ENCODE measurements at regions not wholly inside any gene's neighbourhood (a gene's known extent, or its start where the extent isn't known, plus 50 kb on each side); places are given as distances from the start of the nearest gene placed in this dataset.

DNA sequence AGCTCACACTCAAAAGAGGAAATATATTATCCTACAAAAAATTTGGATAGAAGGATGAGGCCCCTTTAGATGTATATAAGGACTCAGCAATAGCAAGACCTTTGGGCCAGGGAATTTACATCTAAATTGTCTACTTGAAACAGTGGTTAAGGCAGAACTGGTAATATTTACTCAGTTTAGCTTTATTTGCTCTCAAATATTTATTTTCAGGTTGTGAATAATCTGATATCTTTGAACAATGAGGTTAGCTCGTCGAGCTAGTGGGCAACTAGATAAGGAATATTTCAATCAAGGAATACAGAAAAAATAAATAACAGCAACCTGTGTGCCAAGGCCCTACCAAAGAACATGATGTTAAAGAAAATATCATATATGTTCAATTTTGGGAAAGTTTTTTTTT lies 966.3 kb downstream of the DTWD2 start:
- DNase-seq = no peak

DNA sequence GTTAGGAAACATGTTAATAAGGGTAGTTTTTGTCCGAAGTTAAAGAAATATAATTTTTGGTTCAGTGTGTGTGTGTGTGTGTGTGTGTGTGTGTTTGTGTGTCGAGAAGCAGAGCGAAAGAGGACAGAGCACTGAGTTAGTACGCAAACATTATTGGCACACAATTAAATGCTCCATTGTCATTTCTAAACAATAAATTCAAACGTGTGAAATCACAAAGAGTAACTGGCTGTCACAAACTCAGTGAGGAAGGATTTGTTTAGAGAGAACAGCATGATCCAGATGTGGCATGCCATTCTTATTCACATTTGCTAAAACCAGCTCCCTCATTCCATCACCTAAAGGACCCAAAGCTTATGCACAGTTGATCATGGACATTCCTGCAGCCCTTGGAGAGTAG lies 970.8 kb downstream of the DTWD2 start:
- no peak for DNase-seq

DNA sequence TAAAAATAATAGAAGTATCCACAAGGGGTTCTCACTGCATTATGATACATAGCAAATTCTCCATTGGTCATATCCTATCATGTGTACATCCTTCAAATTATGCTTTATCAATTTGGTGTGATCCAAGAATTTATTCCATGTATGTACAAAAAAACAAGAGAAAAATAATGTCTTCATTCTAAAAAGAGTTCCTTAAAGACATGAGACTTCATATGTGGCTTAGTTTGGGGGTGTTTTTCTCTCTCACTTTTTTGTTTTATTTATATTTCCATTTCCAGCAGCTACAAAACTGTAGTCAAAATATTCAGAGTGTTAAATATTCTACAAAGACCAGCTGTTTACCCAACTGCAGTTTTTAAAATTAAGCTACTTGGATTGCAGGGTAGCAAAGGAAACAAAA lies 972.0 kb downstream of the DTWD2 start:
- no peak for DNase-seq

DNA sequence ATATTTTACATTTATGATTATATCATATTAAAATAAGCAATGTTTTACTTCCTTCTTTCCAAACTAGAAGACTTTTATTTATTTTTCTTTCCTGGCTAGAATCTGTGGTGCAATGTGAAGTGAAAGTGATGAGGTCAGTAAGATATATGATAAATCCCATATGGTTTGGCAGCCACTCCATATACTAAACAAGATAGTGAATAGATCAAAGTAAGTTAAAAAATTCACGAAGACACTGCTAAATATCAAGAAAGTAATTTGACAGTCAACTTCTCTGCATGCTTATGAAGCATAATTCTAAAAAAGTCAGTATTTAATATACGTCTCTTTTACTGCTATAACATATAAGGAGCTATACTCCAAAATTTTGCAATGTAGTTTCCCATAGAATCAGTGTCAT lies 972.8 kb downstream of the DTWD2 start:
- no peak for DNase-seq

DNA sequence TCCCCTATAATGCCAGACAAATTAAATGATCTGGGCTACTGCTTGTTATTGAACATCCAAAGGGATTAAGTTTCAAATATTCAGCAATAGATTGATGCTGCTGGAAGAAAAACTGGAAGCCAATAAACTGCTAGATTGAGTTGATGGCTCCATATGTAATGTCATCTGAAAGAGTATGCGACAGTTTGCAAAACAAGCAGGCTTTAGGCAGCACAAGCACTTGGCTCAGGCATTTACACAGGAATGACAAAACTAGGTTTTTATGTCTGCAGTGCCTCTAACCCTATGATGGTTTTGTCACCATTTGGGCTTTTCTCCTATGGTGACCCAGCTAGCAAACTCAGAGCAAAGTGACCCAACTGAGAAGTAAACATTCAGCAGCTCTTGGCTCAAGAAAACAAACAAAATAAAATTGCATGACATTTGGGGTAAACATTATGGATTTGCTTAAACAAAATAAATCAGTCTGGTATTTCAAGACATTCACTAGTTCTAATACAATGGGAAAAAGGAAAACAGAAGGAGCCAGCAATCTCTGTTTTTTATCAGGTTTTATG lies 978.5 kb downstream of the DTWD2 start:
- no peak for DNase-seq

DNA sequence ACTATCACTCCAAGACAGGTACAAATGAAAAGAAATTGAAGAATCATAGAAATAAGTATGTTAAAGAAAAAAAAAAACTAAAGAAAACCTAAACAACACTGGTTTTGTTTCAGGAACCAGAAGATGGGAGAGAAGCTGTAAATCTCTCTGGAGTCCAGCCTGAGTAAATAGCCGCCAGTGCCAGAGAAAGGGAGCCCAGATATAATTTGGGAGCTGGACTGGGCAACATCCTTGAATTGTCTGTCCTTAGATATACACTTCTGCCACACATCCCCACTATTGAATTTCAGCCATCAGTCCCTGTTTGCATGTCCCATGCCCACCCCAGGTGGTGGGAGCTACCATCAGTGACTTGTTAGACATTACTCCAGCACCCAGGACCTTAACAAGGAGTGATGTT lies 979.6 kb downstream of the DTWD2 start:
- no peak for DNase-seq

DNA sequence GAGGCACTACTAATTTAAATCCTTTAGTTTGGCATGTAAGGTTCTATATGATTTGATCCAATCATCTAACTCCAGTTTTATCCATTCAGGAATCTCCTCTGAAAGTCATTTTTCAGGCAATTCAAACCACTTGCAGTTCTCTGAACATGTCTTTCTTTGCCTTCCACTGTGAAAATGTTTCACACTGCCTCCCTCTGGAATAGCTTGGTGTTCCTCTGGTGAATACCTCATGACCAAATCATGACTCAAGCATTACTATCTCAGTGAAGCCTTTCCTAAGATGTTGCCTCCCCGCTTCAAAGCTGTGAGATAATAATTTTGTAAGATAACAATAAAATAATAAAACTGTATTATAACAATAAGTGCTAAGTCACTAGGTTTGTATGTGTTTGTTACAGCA lies 981.1 kb downstream of the DTWD2 start:
- no peak for DNase-seq

DNA sequence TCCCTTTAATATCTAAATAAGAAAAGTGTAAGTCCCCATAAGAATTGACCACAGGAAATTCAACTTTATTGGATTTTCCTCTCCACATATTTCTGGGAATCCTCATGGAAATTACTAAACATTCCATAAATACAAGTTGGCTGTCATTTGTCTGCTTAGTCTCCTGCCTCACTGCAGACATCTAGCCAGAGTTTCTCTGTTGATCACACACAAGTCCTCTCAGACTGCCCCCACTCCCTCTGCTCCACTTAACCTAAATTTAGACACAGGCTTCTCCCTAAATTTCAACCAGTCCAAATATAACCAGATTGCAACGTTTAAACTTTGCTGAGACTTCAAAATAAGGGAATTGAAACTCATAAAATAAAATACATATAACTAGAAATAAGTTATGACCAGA lies 982.1 kb downstream of the DTWD2 start:
- DNase-seq = no peak

DNA sequence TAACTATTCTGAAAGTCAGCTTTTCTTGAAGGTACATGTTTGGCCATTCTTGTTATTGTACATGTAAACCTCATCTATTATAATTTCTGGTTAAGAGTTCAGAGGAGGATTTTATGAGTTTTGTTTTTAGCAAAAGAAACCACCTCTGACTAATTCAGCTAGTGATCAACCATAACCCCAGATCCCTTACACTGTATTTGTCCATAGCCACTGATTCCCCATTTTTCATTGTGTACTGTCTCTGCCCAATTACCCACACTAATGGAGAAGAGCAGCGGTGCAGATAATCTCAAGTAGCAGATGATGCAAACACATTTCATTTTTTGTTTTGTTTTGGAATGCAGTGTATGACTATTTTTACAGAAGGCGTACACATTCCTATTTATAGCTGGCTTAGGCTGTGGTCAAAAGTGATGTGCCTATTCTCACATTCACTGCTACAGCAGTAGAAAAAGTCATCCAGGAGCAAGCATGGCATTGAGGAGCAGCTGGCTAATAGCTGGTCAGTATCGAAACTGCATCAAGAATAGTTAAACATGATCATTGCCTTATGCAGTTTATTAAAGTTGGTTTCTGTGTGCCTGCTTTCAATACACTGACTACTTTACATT lies 988.3 kb downstream of the DTWD2 start:
- DNase-seq = no peak

DNA sequence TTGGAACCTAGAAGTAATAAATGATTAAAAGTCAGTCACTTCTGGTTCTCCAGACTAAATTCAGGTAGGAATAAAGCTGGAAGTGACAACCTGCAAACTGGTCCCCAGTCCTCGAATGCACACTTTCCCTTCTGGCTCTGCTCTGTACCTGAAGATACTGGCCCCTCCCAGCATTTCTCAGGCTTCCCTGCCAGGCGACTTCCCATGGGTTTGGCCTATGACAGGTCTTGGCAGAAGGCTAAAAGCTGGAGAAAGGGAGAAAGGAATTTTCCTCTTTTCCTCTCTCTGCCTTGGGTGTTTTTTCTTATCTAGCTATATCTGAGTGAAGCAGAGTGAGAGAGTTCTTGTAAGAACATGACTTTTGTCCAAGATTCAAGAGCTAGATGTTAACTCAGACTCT lies 1005.7 kb downstream of the DTWD2 start:
- no peak for DNase-seq

DNA sequence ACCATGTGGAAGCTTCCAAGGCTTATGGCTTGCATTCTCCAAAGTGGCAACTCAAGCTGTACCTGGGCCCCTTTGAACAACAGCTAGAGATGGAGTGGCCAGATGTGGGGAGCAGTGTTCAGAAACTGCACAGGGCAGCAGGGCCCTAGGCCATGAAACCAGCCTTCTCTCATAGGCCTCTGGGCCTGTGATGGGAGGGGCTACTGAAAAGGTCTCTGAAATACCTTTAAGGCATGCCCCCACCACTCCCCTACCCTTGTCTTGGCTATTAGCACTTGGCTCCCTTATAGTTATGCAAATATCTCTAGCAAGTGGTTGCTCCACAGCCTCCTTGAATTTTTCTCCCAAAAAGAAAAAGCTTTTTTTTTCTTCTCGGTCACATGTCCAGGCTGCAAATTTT lies 1014.6 kb downstream of the DTWD2 start:
- DNase-seq = no peak

DNA sequence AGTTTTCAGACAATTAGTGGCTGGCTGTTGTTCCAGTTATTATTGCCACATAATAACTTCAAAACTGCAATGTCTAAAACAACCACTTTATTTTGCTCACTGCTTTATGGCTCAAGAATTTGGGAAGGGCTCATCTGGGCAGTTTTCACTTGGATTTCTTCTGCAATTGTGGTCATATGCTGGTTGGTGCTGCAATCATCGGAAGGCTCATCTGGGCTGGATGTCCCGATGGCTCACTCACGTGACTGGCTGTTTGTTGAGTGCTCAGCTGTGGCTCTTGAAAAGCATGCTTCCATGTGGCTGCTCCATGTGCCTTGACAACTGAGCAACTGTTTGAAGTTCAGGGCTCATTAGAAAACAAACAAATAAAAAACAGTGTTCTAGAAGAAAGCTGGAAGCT lies 1032.5 kb downstream of the DTWD2 start:
- DNase-seq = no peak

DNA sequence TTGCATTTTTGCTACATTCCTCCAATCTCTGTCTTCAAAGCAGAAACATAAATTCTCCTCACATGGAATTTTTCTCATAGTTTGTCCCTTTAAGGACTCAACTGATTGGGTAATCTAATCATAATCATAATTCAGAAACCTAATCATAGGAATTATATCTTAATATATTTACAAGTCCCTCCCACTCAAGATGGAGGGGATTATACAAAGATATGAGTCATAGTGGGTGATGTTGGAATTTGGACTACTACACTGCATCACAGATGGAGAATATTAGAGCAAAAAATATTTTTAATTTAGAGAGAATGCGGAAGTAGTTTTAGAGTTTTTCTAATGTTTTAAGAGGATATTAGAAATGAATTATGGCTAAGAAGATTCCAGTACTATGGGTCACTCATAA lies 1034.0 kb downstream of the DTWD2 start:
- no peak for DNase-seq

DNA sequence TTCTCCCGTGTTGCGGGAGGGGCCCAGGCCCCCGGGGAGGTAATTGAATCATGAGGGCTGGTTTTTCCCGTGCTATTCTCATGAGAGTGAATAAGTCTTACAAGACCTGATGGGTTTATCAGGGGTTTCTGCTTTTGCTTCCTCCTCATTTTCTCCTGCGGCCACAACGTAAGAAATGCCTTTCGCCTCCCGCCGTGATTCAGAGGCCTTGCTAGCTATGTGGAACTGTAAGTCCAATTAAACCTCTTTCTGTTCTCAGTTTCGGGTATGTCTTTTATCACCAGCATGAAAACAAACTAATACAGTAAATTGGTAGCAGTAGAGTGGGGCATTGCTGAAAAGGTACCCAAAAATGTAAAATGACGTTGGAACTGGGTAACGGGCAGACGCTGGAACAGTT lies 1035.1 kb downstream of the DTWD2 start:
- no peak for DNase-seq

DNA sequence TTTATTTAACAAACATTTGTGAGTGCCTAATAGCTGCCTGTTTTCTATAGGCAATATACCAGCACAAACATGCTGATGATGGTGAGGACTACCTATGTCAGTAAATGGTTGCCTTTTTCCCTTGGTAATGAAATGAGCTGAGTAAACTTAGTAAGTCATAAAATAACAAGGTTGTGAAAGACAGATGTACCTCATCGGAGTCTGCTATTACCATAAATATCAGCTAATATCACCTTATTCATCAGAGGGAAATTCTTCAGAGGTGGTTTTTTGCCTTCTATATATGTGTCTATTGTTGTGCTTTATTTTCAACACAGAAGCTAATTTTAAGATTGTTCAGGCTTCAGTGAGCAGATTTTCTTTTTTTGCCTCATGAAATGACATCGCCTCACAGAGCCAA lies 1040.5 kb downstream of the DTWD2 start:
- no peak for DNase-seq

DNA sequence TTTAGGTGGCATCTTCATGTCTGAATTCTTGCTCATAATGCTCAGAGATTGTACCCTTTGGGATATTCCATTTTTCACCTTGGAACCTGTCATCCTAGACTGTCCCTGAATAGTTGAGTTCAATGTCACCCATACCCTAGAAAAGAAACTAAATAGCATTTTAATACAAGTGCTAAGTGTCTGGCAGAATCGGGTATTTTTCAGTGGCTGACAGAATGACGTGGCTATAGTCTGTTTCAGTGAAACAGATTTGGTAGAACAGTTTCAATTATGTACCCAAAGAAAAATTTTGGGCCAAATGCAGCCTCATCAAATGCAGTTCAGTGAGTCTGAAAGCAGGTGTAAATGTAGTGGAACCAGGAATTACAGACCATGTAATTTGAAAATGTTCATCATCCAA lies 1041.2 kb downstream of the DTWD2 start:
- DNase-seq = no peak

DNA sequence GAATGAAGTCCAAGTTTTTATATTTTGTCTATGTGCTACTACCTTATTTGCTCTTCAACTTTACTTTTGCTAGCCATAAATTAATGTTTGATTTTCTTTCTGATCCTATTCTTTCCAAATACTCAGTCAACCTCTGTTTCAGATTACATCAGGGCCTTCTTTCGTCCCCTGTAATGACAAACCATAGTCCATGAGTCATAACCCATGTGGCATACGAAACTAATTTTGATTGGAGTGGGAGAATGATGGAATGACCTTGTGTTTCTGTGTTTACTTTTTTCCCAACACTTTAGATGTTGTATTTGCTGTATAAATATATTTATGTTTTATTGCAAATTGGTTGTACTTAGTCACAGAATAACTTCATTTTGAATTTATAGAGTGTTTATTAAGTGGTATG lies 1043.1 kb downstream of the DTWD2 start:
- no peak for DNase-seq

DNA sequence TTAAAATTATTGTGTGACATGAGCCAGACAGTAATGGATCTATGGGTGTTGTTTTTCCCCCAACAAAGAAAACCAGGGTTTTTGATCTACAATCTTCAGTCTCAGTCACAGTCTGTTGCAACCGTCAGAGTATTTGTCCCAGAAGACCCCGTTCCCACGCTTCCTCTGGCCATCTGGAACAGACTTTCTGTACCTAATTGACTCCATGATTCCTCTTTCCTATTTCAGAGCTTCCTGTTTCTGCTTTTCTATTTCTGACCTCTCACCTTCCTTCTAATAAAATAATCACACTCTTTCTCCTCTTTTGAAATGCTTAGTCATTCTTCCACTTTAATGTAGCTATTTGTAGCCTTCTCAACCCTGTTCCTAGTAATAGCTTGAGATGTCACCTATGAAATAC lies 1044.8 kb downstream of the DTWD2 start:
- no peak for DNase-seq

DNA sequence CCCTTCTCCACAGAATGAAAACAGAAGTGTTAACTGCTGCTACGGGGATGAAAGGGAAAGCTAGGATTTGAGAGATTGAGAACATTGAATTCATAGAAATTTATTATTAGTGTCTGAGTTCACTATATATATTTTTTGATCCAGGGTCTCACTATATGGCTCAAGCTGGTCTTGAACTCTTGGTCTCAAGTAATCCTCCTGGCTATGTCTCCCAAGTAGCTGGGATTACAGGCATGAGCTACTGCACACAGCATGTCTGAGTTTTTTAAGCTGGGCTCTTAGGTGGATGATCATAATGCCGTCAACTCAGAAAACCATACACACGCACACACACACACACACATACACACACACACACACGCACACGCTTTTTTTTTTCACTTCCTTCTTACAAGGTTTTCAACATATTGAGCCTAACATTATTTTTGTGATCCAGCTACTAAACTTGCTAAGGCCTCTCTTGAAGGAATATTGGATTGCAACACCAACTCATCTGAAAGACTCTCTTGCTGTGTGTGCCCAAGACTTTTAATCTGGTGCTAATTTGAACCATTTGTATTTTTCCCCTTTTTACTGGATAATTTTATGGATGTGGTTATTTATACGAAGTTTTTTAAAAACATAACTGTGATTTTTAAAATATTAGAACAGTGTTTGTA lies 1045.4 kb downstream of the DTWD2 start:
- DNase-seq = no peak

DNA sequence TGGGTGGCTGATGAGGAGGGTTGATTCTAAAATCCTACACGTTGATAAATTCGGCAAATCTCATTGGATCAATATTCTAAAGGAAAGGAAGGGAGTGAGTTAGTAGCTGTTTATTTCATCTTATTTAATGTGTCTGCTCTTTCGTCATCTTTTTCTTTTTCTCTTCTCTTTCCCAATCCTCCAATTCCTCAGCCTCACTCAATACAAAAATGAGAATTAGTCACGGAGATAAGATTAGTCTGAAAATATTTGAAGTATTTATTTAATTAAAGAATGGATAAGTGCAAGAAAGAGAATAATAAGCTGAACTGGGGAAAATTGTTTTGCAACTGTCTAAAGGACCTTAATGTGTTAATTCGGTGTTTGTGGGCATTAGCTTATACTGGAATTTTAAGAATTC lies 1095.1 kb downstream of the DTWD2 start:
- DNase-seq = no peak

DNA sequence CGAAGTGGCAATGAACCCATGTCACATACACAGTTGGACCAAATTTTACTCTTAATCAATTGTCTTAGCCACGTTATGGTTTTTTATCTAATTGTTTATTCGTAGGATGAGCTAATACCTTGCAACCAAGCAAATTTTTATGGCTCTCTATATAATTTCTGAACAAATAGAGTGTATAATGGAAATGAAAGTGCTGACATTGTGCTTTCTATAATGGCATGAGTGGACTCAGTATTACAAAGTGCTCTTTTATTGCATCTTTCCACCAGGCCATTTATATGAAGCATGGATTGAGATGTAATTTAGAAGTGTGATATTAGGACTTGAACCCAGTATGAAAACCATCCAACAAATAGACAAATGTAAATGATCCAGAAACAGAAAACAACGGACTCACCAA lies 1096.0 kb downstream of the DTWD2 start:
- no peak for DNase-seq

DNA sequence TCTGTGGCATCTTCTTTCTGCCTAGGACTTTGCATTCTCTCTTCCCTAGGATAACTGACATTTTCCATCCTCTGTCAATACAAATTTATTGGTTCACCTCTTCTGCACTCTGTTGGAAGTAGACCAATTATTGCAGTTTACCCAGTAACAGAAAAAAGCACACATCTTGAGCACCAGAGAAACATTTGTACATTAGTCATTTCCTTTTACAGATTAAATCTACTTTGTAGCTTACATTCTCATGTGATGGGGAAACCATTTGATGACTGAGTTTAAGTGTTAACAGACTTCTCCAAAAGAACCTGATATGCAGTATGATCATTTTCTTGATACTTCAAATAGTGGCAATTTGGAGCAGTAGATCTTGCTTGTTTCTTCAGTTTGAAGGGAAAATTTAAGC lies 1098.8 kb downstream of the DTWD2 start:
- DNase-seq = no peak

DNA sequence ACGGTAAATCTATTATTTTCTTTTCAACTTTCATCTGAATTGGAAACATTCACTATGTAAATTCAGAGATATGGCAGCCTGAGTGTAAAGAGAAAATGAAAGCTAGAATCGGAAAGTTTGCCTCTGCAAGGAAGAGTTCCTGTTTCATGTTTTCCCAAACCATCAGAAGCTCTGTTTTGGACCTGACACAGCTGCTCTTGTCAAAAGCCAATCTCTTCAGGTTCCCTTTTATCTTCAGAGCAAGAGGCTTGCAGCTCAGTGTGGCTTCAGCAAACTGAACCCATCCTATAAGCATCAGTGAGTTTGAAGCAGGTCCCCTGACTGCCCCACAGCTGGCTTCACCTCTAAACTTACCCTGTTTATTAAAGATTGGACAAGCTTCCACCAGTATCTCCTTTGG lies 1099.7 kb downstream of the DTWD2 start:
- DNase-seq = no peak

DNA sequence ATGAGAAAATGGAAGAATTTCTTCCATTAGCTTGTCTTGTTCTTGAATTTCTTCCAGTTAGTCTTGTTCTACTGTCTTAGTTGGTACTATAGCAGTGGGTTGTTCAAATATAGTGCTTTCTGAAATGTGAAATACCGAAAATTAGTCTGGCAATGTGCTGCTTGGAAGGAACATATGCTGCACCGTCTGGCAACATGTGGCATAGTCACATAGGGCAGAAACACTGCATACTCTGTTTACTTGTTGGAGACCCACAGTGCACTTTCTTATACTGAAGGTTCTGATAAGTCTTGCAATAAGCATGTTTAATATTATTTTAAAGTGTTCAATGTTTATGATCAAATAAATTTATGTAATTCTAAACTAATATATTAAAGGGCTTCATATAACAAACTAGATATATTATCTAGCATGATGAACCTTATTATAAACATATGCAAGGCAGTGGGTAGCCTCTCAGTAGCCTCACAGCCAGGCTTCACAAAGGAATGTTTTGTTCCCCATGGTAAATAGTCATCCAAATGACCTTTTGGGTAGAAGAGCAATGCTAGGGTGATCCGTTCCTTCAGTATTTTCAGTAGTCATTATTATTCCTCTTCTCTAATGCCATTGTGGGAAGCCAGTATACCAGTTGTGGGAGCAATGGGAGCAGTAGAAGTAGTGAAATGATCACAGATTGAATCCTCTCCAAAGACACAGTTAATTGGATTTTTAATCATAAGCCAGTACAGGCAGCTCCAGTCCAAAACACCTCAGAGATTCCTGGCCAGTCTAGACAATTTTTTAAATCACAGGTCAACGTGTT lies 1106.7 kb downstream of the DTWD2 start:
- no peak for DNase-seq

All from CD4-positive, alpha-beta T cell treated with Interleukin-21 for 1 hour (primary cell).